SJSA1 (cell line): ENCODE measurements at regions not wholly inside any gene's neighbourhood (a gene's known extent, or its start where the extent isn't known, plus 50 kb on each side); places are given as distances from the start of the nearest gene placed in this dataset.
A peak's percentile ranks its signal among the peaks of the same experiment; 100 is the strongest.

ENCODE experiments used
- DNase-seq, 2 experiments: peaks; one replicate each; pipeline ENCODE4 v3.0.0-alpha.2; 2015 to 2020; ENCODE audit warnings: low spot score in 2 of 2, low read depth in 1 of 2
- H3K27ac ChIP-seq: fragments of 250-450 bp; sonication (Bioruptor Pico); 2 replicates; pipeline ENCODE4 v1.5.1; 2020; ENCODE audit warnings: mild to moderate bottlenecking, moderate library complexity
- H3K27me3 ChIP-seq: fragments of 250-450 bp; sonication (Bioruptor Pico); replicated peaks from 2 replicates; pipeline ENCODE4 v1.5.1; 2020; ENCODE audit warnings: mild to moderate bottlenecking, moderate library complexity
- H3K36me3 ChIP-seq: fragments of 250-450 bp; sonication (Bioruptor Pico); 2 replicates; pipeline ENCODE4 v1.5.1; 2020; ENCODE audit warnings: mild to moderate bottlenecking
- H3K4me1 ChIP-seq: fragments of 250-450 bp; sonication (Bioruptor Pico); replicated peaks from 2 replicates; pipeline ENCODE4 v1.6.1; 2021; ENCODE audit warnings: mild to moderate bottlenecking
- H3K4me3 ChIP-seq: fragments of 250-450 bp; sonication (Bioruptor Pico); 2 replicates; pipeline ENCODE4 v1.5.1; 2020; ENCODE audit warnings: mild to moderate bottlenecking
- H3K9me3 ChIP-seq: fragments of 250-450 bp; sonication (Bioruptor Pico); replicated peaks from 2 replicates; pipeline ENCODE4 v1.5.1; 2020; ENCODE audit warnings: mild to moderate bottlenecking

DNA sequence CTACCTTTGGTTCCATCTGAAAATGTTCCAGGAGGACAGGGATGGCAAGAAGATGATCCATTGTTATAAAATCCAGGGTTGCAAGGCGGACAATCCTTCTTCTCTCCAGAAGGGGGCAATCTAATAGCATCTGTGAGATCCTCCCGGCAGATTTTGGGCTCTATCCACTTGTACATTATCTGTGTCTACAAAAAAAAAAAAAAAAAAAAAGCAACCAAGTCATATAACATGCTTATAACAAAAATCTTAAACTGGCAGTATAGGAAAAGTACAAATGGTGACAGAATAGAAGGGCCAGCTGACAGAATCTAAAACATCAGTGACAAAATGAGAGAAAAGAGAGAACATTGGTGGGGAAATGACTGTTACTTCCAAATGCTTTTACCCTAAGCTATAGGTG, 132.7 kb downstream of the ELAPOR2 start:
- Histone ChIP-seq H3K27ac (no peak overlapping the region), H3K27me3 (peaks cover 6% of the 10 kb centered on the region), H3K4me3 (no peak overlapping the region), H3K9me3 (no peaks in the 10 kb centered on the region), H3K4me1 (peaks cover under 1% of the 10 kb centered on the region), H3K36me3 (no peaks in the 10 kb centered on the region)
- peak in 1 of 2 experiments; percentile 41 for DNase-seq

DNA sequence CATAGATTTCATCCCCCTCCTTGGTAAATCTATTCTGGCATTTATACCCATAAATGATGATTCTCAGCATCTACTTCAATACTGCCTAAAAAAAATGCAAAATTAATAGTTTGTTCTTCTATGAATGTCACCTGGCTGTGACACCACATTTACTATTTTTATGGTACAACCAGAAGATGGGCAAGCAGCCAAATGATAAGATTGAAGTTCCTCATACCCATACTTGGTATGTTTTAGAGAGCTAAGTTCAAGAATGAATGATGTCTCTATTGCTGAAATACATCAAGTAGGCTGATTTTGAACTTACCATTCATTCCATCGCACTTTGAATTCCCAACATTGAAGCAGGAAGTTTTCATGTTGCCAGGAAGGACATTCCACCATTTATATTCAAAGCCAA, 134.2 kb downstream of the ELAPOR2 start:
- Histone ChIP-seq H3K4me1 (no peaks in the 10 kb centered on the region), H3K4me3 (no peak overlapping the region), H3K27ac (no peak overlapping the region), H3K9me3 (no peaks in the 10 kb centered on the region), H3K27me3 (peaks cover 8% of the 10 kb centered on the region), H3K36me3 (no peaks in the 10 kb centered on the region)
- DNase-seq, result no peak

DNA sequence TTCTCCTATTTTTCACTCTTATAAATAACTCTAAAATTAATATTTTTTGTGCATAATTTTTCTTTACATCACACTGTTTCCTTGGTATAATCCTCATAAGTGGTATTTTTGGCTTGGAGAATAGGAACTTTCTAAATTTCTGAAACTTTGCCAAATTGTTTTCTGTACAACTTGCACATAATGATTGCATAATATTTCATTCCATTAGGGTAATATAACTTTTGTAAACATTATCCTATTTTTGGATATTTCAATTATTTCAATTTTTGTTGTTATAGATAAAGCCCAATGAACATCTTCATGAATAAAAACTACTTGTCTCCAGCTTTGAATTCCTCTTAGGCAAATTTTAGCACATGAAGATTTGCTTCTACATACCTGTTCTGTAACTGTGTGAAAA, 135.9 kb downstream of the ELAPOR2 start:
- H3K27me3 ChIP-seq, result peaks cover 9% of the 10 kb centered on the region; the same call in 1 of the 2 replicates
- H3K9me3 ChIP-seq, result no peaks in the 10 kb centered on the region
- no peaks in the 10 kb centered on the region for H3K36me3 ChIP-seq
- no peak overlapping the region for H3K27ac ChIP-seq
- no peak for DNase-seq
- no peak overlapping the region for H3K4me3 ChIP-seq
- no peaks in the 10 kb centered on the region for H3K4me1 ChIP-seq

DNA sequence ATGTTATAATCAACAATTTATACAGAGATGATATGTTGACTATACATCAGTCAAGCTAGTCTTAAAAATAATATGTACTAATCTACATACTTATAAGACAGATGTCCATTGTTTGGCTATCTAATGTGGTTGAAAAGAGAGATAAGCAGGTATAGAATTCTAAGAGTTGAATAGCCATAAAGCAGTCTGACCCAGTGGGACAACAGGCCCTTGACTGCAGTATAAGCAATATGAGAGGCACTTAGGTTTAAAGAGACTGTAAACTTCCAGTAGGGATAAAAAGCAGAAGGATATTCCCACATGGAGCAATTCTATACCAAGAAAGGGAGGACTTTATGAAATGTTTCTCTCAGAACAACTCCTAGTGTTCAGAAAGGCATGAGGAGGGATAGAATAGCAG, 139.3 kb downstream of the ELAPOR2 start:
- no peak for DNase-seq
- Histone ChIP-seq H3K4me3 (no peak overlapping the region), H3K9me3 (no peaks in the 10 kb centered on the region), H3K36me3 (no peaks in the 10 kb centered on the region), H3K27ac (no peak overlapping the region), H3K4me1 (no peaks in the 10 kb centered on the region), H3K27me3 (peaks cover 8% of the 10 kb centered on the region; the same call in 1 of the 2 replicates)

DNA sequence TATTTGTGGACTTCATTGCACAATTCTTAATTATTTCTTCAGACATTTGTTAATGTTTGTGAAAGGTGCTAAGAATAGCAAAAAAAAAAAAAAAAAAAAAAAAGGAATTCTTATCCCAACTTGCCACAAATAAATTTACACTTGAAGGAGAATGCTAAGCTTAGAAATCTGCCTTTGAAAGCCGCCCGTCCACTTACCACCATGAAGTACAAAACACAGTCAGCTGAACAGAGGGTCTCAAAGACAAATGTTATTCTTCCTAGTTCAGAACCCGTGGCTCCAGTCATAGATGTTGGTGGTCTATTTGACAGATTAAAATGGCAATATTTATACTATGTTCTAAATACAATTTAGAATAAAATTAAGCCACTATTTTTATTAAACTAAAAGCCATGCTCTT, 141.2 kb downstream of the ELAPOR2 start:
- Histone ChIP-seq H3K27ac (no peak overlapping the region), H3K36me3 (no peaks in the 10 kb centered on the region), H3K27me3 (peaks cover 8% of the 10 kb centered on the region; the same call in 1 of the 2 replicates), H3K9me3 (no peaks in the 10 kb centered on the region), H3K4me3 (no peak overlapping the region), H3K4me1 (no peaks in the 10 kb centered on the region)
- no peak for DNase-seq

DNA sequence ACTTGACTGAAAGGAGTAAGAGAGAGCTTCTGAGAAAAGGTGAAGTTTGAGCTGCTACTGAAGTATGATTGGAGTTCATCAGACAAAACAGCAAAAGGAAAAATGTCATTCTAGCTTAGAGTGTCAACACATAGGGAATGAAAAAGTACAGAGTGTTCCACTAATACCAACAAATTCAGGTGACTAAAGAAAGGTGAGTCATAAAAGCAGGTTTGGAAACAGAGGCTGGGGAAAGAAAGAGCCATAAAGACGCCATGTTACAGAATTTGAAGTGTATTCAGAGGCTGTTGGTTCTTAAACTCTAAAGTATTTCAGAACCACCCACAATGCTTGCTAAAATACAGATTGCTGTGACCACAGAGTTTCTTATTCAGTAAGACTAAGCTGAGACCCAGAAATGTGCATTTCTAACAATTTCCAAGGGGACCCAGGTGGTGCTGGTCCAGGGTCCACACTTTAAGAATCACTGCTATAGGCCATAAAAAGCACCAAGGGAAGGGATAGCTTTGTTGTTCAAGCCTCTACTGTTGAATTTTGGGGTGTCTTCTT, 143.1 kb downstream of the ELAPOR2 start:
- Histone ChIP-seq H3K4me3 (no peak overlapping the region), H3K4me1 (no peaks in the 10 kb centered on the region), H3K27ac (no peak overlapping the region), H3K27me3 (peaks cover 6% of the 10 kb centered on the region; the same call in 1 of the 2 replicates), H3K36me3 (no peaks in the 10 kb centered on the region), H3K9me3 (no peaks in the 10 kb centered on the region)
- no peak for DNase-seq

DNA sequence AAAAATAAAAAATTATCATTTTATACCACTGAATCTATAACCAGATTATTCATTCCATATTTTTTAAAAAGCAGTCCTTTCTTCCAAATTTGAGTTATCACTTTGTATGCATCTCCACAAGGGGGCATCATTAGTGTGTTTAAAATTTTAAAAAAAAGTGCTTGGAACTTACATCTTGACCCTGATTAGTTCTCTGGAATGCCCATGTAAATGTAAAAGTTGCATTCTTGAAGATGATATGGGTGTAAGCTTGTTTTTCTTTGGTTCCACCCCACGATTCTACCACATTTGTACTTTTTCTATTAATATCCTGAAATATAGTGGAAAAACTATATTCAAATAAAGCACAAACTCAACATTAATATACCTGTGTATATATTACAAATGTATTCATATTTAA, 144.9 kb downstream of the ELAPOR2 start:
- Histone ChIP-seq H3K27ac (no peak overlapping the region), H3K4me1 (no peaks in the 10 kb centered on the region), H3K36me3 (no peaks in the 10 kb centered on the region), H3K4me3 (no peak overlapping the region), H3K27me3 (no peaks in the 10 kb centered on the region; the same call in 1 of the 2 replicates), H3K9me3 (no peaks in the 10 kb centered on the region)
- no peak for DNase-seq
